HAP-1 (cell line): ENCODE measurements at regions not wholly inside any gene's neighbourhood (a gene's known extent, or its start where the extent isn't known, plus 50 kb on each side); places are given as distances from the start of the nearest gene placed in this dataset.
A peak's percentile ranks its signal among the peaks of the same experiment; 100 is the strongest.

Experiments
- DNase-seq, 2 experiments: peaks; one replicate each; pipeline ENCODE4 v3.0.0-alpha.2; 2016 to 2020; ENCODE audit warnings: low spot score in 2 of 2
- H3K27me3 ChIP-seq: fragments of 250-450 bp; sonication (Bioruptor Pico); 2 replicates; pipeline ENCODE4 v1.5.1; 2020; ENCODE audit warnings: low read depth, mild to moderate bottlenecking, moderate library complexity
- H3K36me3 ChIP-seq: fragments of 250-450 bp; sonication (Bioruptor Pico); replicated peaks from 2 replicates; pipeline ENCODE4 v1.5.1; 2020; ENCODE audit warnings: mild to moderate bottlenecking
- H3K4me1 ChIP-seq: fragments of 250-450 bp; sonication (Bioruptor Pico); 2 replicates; pipeline ENCODE4 v1.5.1; 2020; ENCODE audit warnings: mild to moderate bottlenecking
- H3K4me3 ChIP-seq: fragments of 250-450 bp; sonication (Bioruptor Pico); 2 replicates; pipeline ENCODE4 v1.5.1; 2020; ENCODE audit warnings: mild to moderate bottlenecking, moderate library complexity
- H3K9me3 ChIP-seq: fragments of 250-450 bp; sonication (Bioruptor Pico); 2 replicates; pipeline ENCODE4 v1.5.1; 2020; ENCODE audit warnings: mild to moderate bottlenecking, moderate library complexity
- in situ Hi-C: fragments of 300-500 bp; cut with MboI; formaldehyde crosslinking; loops from 3 replicates; pipeline ENCODE4 v1.14.3; 2020; ENCODE audit warnings: low sequenced_read_pairs, inconsistent platforms, mixed read lengths

DNA sequence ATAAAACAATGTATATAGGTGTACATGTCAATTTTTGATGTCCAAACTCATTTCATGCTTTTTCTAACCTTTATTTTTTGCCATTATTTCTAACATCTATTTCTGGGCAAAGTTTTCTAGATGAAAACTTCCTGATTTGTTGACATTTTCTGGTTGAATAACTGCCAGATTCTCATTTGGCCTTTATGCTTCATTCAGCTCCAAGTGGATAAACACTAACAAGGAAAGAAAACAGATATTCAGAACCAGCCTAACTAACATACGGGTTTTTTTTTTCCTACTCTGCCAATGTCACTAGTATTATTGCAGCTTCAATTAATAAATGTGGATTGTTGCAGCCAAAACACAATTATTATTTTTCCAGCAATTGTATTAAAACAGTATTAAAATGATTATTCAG, 50.9 kb upstream of the RAP1GDS1 start:
- in situ Hi-C loops = no loop called here
- DNase-seq = no peak
- Histone ChIP-seq H3K4me3 (no peak overlapping the region), H3K4me1 (peaks cover 6% of the 10 kb centered on the region), H3K27me3 (no peaks in the 10 kb centered on the region), H3K36me3 (no peaks in the 10 kb centered on the region), H3K9me3 (no peaks in the 10 kb centered on the region)

DNA sequence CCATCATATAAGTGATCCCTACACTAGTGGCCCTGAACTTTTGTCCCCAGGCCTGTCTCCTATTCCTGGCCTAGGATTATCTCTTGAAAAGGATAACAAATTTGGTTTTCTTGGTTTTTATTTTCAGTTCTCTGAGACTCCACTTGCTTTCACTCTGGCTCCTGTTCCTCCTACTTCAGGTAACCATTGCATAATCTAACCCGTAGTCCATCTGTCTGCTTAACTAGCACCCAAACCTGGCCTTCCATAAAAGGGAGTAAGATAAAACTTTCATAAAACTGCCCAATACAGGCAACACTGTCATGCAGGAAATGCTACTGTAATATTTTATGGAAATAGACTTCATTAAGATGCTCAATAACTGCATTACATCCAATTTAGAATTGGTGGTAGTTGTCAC, 52.1 kb upstream of the RAP1GDS1 start:
- Histone ChIP-seq H3K4me1 (peaks cover 6% of the 10 kb centered on the region), H3K4me3 (no peak overlapping the region), H3K36me3 (no peaks in the 10 kb centered on the region), H3K9me3 (no peaks in the 10 kb centered on the region), H3K27me3 (no peaks in the 10 kb centered on the region)
- in situ Hi-C loops = no loop called here
- no peak for DNase-seq

DNA sequence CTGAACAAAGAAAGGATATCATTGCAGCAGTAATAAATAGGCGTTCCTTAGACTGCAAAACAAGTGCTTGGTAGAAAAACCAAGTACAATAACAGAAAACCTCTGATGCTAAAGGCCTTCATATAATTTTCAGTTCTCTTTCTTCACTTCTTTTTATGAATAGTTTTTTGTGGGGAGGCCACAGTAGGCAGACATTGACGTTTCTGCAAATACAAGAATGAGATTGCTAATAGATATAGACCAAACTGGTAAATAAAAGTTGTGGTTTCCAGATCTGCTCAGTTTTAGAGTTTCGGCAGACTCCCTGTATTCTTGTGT, 57.0 kb upstream of the RAP1GDS1 start:
- no peaks in the 10 kb centered on the region for H3K27me3 ChIP-seq
- no peaks in the 10 kb centered on the region for H3K36me3 ChIP-seq
- no peak overlapping the region for H3K4me3 ChIP-seq
- H3K9me3 ChIP-seq = no peaks in the 10 kb centered on the region
- in situ Hi-C loops = no loop called here
- H3K4me1 ChIP-seq = peaks cover 14% of the 10 kb centered on the region
- DNase-seq = no peak

DNA sequence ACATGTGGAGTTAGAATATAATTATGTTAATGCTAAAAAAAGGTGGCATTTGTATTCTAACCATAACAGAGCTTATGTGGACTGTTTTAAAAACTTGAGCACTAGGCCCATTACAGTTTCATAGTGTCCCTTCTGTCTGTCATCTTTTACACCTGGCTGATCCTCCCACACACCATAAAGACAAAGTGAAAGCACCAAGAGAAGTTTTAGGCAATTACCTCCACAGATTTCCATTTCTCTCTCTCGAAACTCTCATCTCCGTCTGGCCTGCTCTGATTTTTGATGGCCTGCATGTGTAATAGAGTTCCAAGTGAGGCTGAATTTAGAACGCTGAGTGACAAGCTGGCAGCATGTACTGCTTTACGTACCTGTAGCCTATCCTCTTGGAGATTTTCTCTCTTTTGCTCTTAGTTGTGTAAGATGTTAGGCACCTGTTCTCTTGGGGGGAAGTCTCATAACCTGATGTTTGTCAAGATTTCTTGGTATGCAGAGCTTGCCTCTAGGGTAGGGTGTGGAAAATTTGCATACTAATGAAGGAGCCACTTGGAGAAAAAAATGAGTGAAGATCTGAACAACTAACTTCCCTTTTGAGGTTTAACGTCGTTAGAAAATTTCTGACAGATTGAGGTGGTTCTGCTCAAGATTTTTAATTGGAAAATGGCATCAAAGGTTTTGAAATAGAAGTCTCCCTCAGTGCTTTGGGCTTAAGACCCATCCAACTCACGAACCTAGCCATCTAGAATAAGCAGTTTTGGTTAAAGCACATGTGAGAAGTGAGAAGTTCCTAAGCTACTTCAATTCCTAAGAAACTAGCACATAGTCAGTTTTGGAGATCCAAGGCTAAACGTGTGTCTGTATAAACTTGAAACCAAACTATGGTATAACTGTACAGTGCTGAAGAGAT, 57.6 kb upstream of the RAP1GDS1 start:
- H3K9me3 ChIP-seq = no peaks in the 10 kb centered on the region
- H3K27me3 ChIP-seq = no peaks in the 10 kb centered on the region
- H3K4me3 ChIP-seq = no peak overlapping the region
- in situ Hi-C loops = no loop called here
- peaks cover 13% of the 10 kb centered on the region for H3K4me1 ChIP-seq
- peak in 1 of 2 experiments; percentile 26 for DNase-seq
- H3K36me3 ChIP-seq = no peaks in the 10 kb centered on the region

DNA sequence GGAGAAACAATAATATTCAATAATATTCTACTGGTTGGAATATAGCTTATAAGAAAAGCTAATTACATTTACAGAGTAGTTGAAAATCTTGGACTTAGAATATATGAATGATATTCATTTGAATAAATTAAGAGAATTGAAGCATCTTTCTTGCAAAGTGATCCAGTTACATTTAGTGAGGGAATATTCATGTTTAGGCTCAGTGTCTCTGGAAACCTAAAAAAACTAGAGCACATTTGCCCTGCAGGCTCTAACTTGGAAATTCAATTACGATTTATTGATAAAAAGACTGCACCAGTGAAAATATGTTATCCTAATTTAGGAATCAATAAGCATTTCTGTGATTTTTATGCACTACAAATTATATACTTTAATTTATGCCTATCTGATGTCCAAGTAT, 58.3 kb upstream of the RAP1GDS1 start:
- H3K4me3 ChIP-seq = no peak overlapping the region
- H3K36me3 ChIP-seq = no peaks in the 10 kb centered on the region
- no peaks in the 10 kb centered on the region for H3K27me3 ChIP-seq
- no peaks in the 10 kb centered on the region for H3K9me3 ChIP-seq
- H3K4me1 ChIP-seq = peaks cover 8% of the 10 kb centered on the region
- in situ Hi-C loops = no loop called here
- no peak for DNase-seq

DNA sequence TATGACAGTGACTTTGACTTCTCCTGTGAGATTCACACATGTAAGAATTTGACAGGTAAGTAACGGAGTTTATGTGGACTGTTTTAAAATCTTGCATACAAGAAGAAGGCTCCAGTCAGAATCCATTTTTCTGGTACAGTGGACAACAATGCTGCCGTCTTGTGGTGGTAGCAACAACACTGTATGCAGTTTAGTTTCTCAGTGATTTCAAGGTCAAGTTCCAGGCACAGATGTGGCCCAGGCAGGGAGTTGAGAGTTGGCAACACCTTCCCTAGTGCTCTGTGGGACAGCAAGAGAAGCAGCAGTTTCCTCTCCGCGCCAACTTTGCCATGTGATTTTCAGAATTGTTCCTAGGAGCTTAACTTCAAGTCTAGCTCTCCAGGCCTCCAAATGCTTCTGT, 56.0 kb upstream of the STPG2 start:
- Histone ChIP-seq H3K4me1 (peaks cover 8% of the 10 kb centered on the region), H3K4me3 (no peak overlapping the region), H3K36me3 (no peaks in the 10 kb centered on the region), H3K27me3 (no peaks in the 10 kb centered on the region), H3K9me3 (no peaks in the 10 kb centered on the region)
- in situ Hi-C loops = no loop called here
- DNase-seq = no peak

DNA sequence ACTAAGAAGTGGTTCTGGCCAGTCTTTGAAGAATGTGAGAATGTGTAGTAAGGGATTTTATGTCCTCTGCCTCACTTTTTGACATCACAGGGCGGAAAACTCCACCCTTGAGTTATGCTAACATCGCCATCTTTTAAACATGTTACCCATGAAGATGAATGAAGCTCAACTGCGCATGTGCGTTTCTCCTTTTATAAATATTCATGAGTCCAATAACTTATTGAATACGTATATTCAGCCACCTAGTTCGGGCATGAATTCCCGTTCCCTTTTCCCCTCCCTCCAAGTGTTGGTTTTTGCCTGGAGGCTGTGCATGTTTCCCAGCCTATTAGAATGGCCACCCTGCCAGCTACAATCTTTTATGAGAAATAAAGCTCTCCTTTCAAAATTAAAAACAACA, 51.7 kb upstream of the STPG2 start:
- no peaks in the 10 kb centered on the region for H3K36me3 ChIP-seq
- H3K4me3 ChIP-seq = no peak overlapping the region
- no peaks in the 10 kb centered on the region for H3K27me3 ChIP-seq
- DNase-seq = no peak
- no peaks in the 10 kb centered on the region for H3K4me1 ChIP-seq
- in situ Hi-C loops = no loop called here
- no peaks in the 10 kb centered on the region; the same call in 1 of the 2 replicates for H3K9me3 ChIP-seq

DNA sequence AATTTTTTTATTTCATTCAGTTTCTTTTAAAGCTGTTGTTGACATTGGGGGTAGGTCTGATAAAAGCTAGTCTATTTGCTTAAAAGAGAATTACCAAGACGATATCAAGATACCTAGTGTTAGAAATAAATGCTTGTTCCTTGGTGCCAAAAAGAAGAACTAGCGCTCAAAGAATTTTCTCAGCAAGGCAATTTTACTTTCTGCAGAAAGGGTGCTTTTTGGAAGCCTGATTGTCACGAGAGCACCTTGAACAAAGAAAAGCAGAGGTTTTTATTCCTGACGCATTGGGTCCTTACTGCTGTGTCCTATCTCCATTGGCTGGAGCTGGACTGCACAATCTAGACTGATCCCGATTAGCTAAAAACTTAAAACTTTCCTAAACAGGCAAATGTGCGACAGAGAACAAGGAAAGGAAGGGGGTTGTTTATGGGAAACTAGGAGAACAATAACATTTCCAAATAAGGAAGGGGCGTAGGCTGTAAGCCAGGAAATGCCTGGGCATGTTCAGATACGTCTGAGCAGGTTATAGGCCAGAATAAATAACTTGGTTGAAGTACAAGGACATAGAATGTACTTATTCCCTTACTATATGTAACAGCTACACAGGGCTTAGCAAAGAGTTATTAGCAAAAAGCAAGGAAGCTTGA, 50.3 kb upstream of the STPG2 start:
- no peaks in the 10 kb centered on the region for H3K36me3 ChIP-seq
- H3K4me3 ChIP-seq = no peak overlapping the region
- no peak for DNase-seq
- H3K4me1 ChIP-seq = no peaks in the 10 kb centered on the region
- in situ Hi-C loops = no loop called here
- H3K27me3 ChIP-seq = no peaks in the 10 kb centered on the region
- H3K9me3 ChIP-seq = no peaks in the 10 kb centered on the region; the same call in 1 of the 2 replicates
